Fibroblast of the aortic adventitia (primary cell): ENCODE measurements at regions not wholly inside any gene's neighbourhood (a gene's known extent, or its start where the extent isn't known, plus 50 kb on each side); places are given as distances from the start of the nearest gene placed in this dataset.

Source experiments
- DNase-seq: peaks from one replicate; pipeline ENCODE4 v3.0.0-alpha.2; 2010; ENCODE audit warnings: low read depth
- H3K4me3 ChIP-seq: 2 replicates; pipeline ENCODE4 v1.5.1; 2011; ENCODE audit warnings: low read depth, mild to moderate bottlenecking, control low read depth, low read length, moderate library complexity
- CTCF ChIP-seq: IDR thresholded peaks from 2 replicates; pipeline ENCODE4 v1.5.1; 2011; ENCODE audit warnings: mild to moderate bottlenecking, low read length, control low read depth, inconsistent platforms; ENCODE audit not compliant: insufficient read depth

DNA sequence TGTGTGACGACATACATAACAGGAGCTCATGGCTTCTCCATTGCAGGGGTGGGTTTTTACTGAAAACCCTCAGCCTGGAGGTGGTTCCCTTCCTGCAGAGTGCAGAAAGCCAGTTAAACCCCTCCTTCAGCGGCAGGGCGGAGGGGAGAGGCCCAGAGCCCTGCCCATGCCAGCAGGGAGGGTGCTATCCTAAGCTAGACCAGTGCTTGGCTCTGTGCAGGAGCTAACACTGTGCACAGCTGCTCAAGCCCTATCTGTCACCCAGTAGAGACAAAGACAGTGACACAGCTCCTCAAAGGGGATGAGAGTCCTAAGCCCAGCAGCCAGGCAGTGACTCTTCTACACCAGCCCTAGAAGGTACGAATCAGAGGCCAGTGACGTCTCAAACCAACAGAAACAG, 70.0 kb upstream of the ZSWIM6 start:
- no peak overlapping the region for H3K4me3 ChIP-seq
- no peak for DNase-seq
- no peak for TF ChIP-seq CTCF

GRCh38 chr5:61263072-61263471, 69.0 kb upstream of the ZSWIM6 start:
- no peak for DNase-seq
- no peak for TF ChIP-seq CTCF
- no peak overlapping the region for H3K4me3 ChIP-seq

- DNase-seq = no peak
- no peak for TF ChIP-seq CTCF
- no peak overlapping the region for H3K4me3 ChIP-seq
These were observed 68.3 kb upstream of the ZSWIM6 start for GRCh38 chr5:61263561-61264272.

DNA sequence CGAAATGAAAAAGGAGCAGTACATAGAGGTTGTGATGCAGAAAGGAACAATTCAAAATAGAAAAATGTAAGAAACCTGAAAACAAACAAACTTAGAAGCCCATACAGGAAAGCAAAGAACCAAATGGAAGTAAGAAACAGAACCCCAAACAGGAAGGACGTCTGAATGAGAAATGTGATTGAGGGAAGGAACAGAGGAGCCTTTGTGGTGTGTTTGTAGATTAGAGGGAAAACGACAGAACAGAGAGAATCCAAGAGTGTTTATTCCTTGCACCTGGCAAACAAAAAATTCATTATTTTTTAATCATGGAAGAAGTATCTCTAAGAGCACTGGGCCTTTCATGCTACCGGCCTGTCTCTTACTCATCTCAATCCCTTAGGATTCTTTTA, 67.8 kb upstream of the ZSWIM6 start:
- H3K4me3 ChIP-seq = no peak overlapping the region
- no peak for DNase-seq
- TF ChIP-seq CTCF = no peak

- no peak for TF ChIP-seq CTCF
- DNase-seq = no peak
These were observed 64.9 kb upstream of the ZSWIM6 start for GRCh38 chr5:61267116-61267515.

DNA sequence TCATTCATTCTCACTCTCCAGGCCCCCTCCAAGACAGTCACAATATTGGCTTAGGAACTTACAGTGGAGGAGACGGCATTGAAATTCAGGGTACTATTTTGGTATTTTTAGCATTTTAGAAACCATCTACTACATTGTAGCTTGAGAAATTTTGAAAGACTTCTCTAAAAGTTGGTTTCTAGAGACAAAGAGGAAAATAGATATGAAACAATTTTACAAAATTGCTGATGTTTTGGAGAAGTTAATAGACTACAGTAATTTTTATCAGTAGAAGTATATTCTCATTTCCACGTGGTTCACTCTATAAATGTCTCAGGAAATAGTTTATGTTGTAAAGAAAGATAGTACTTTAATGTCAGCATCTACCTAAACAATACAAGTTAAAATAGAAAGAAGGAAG, 63.2 kb upstream of the ZSWIM6 start:
- TF ChIP-seq CTCF = no peak
- no peak overlapping the region for H3K4me3 ChIP-seq

More at GRCh38 chr5:61267116-61267515, 64.9 kb upstream of the ZSWIM6 start:
- no peak overlapping the region for H3K4me3 ChIP-seq

More for the DNA sequence above, 63.2 kb upstream of the ZSWIM6 start:
- no peak for DNase-seq
